GM10266 (cell line): ENCODE measurements at regions not wholly inside any gene's neighbourhood (a gene's known extent, or its start where the extent isn't known, plus 50 kb on each side); places are given as distances from the start of the nearest gene placed in this dataset.

Experiments
- DNase-seq: peaks from one replicate; pipeline ENCODE4 v3.0.0; 2012; ENCODE audit errors: extremely low spot score
- TF ChIP-seq, protein P1 (sequence below): IDR thresholded peaks from 2 replicates; pipeline ENCODE4 v1.5.1; 2012; ENCODE audit warnings: mild to moderate bottlenecking, low read depth; ENCODE audit not compliant: control insufficient read depth, insufficient read depth; ENCODE audit errors: missing control alignments

GRCh38 chr2:144702051-144702450 lies 182.1 kb upstream of the ZEB2 start:
- DNase-seq: no peak

GRCh38 chr2:144701259-144701658 lies 181.3 kb upstream of the ZEB2 start:
- no peak for DNase-seq
- TF ChIP-seq, protein P1, sequence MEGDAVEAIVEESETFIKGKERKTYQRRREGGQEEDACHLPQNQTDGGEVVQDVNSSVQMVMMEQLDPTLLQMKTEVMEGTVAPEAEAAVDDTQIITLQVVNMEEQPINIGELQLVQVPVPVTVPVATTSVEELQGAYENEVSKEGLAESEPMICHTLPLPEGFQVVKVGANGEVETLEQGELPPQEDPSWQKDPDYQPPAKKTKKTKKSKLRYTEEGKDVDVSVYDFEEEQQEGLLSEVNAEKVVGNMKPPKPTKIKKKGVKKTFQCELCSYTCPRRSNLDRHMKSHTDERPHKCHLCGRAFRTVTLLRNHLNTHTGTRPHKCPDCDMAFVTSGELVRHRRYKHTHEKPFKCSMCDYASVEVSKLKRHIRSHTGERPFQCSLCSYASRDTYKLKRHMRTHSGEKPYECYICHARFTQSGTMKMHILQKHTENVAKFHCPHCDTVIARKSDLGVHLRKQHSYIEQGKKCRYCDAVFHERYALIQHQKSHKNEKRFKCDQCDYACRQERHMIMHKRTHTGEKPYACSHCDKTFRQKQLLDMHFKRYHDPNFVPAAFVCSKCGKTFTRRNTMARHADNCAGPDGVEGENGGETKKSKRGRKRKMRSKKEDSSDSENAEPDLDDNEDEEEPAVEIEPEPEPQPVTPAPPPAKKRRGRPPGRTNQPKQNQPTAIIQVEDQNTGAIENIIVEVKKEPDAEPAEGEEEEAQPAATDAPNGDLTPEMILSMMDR: no peak

More at GRCh38 chr2:144702051-144702450, 182.1 kb upstream of the ZEB2 start:
- TF ChIP-seq, protein P1: no peak

- TF ChIP-seq, protein P1: no peak
- no peak for DNase-seq
Observed at GRCh38 chr2:144698156-144698555, 178.2 kb upstream of the ZEB2 start.

DNA sequence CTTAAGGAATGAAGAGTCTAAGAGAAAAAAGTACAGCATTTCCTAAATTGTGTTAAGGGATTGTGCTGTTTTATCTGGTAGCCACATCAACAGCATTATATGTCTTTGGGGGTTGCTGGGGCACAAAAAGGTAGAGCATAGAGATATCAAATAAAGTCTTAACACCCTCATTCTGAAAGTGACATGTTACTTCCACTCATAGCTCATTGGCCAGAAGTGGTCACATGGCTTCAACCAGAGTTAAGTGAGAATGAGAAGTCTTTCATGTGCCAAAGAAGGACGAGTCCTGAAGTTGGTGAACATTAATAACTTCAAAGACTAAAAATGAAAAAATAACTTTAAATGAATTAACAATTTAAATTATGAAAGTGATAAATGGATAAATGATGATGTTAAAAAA lies 175.7 kb upstream of the ZEB2 start:
- TF ChIP-seq, protein P1: no peak
- DNase-seq: no peak

DNA sequence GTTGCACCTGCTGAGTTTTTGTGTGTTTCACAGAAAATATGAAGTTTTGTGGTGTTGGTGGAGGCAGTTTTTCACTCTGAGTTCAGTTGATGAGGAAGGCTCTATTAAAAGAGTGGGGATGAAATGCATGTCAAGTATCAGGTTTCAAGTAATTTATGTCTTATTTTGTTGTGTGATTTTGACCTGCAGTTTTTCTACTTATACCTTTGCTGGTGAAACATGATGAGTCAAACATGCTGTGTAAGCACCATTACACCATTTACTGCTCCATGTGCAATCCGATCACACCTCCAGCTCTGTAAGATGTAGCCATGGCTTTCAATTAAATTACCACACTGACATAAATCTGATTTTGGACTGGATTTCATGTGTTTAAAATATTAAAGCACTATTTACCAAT lies 174.5 kb upstream of the ZEB2 start:
- DNase-seq: no peak
- TF ChIP-seq, protein P1: no peak

- TF ChIP-seq, protein P1: no peak
- DNase-seq: no peak
Observed at GRCh38 chr2:144693179-144693578, 173.3 kb upstream of the ZEB2 start.

DNA sequence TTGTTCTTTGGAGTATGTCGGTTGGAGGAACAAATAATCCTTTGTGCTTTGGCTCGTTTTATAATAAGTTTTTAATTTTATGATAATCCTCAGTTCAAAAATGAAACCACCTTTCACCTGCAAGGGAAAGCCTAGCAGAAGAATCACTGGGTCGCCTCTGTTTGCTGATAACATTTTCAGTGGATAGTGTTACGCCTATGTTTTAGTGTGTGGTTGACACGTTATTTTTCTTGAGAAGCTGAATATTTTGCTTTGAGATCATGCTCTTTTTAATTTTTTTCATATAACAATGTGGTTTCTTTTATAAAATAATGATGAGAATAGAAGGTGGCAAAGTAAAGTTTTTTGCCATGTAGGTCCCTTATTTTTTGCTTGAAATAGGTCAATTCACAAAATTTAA lies 172.7 kb upstream of the ZEB2 start:
- TF ChIP-seq, protein P1: no peak
- no peak for DNase-seq
